Sigmoid colon (tissue), 4 donors: ENCODE measurements at regions not wholly inside any gene's neighbourhood (a gene's known extent, or its start where the extent isn't known, plus 50 kb on each side); places are given as distances from the start of the nearest gene placed in this dataset.

Experiments used
- EP300 ChIP-seq, 4 donors: sonication (generic); formaldehyde crosslinking; IDR thresholded peaks; one replicate each; pipeline ENCODE4 v1.6.1; 2017; ENCODE audit warnings: antibody characterized with exemption in 4 of 4
- POLR2A ChIP-seq, 2 donors: fragments of 450-650 bp; IDR thresholded peaks; one replicate each; pipeline ENCODE4 v1.6.1; 2016; ENCODE audit warnings: antibody characterized with exemption in 2 of 2, mild to moderate bottlenecking in 2 of 2, moderate library complexity in 2 of 2
- POLR2AphosphoS5 ChIP-seq, 4 donors: sonication (generic); formaldehyde crosslinking; IDR thresholded peaks; one replicate each; pipeline ENCODE4 v1.6.1; 2017; ENCODE audit warnings: antibody characterized with exemption in 4 of 4
- TF ChIP-seq, protein P1 (sequence below), 4 experiments: fragments of 450-650 bp in 3 of 4; fragments of 200-600 bp in 1 of 4; IDR thresholded peaks; one replicate each; pipeline ENCODE4 v1.5.1; 2016 to 2019; ENCODE audit warnings: antibody characterized with exemption in 4 of 4, mild to moderate bottlenecking in 3 of 4, moderate library complexity in 2 of 4

DNA sequence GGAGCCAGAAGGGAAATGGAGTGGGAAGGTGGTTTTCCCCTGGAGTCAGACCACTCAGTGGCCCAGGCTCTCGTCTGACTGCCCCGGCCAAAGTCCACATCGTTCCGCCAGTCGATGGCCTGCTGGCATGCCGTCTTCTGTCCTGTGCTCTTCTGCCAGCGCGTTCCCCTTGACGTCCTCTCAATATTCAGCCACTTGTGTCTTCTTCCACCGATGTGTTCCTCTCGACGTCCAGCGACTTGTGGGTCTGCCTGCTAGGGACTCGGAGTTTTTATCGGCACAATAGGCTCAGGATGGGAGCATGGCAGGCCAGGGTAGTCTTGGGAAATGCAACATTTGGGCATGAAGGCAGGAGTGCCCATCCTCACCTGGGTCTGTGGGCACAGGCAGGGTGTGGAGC is 542.5 kb upstream of the LMCD1 start:
- TF ChIP-seq, protein P1, sequence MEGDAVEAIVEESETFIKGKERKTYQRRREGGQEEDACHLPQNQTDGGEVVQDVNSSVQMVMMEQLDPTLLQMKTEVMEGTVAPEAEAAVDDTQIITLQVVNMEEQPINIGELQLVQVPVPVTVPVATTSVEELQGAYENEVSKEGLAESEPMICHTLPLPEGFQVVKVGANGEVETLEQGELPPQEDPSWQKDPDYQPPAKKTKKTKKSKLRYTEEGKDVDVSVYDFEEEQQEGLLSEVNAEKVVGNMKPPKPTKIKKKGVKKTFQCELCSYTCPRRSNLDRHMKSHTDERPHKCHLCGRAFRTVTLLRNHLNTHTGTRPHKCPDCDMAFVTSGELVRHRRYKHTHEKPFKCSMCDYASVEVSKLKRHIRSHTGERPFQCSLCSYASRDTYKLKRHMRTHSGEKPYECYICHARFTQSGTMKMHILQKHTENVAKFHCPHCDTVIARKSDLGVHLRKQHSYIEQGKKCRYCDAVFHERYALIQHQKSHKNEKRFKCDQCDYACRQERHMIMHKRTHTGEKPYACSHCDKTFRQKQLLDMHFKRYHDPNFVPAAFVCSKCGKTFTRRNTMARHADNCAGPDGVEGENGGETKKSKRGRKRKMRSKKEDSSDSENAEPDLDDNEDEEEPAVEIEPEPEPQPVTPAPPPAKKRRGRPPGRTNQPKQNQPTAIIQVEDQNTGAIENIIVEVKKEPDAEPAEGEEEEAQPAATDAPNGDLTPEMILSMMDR (IDR thresholded peaks at IDR 0.05): no peak
- TF ChIP-seq POLR2AphosphoS5 (IDR thresholded peaks at IDR 0.05): no peak
- TF ChIP-seq POLR2A (IDR thresholded peaks at IDR 0.05): no peak
- no peak for TF ChIP-seq EP300 (IDR thresholded peaks at IDR 0.05)
